ENCODE measurements at regions not wholly inside any gene's neighbourhood (a gene's known extent, or its start where the extent isn't known, plus 50 kb on each side); places are given as distances from the start of the nearest gene placed in this dataset.

- Histone ChIP-seq H4K20me1 (replicated peaks; ENCODE audit: control insufficient read depth, insufficient read depth, low read length) (no peaks in the 10 kb centered on the region), H3K4me2 (ENCODE audit: insufficient read depth, low read length) (no peak overlapping the region), H3K4me1 (replicated peaks in 1 of 2; ENCODE audit: control insufficient read depth in 2 of 2, insufficient read depth in 2 of 2, low read length in 2 of 2) (no peaks in the 10 kb centered on the region), H3K9me3 (replicated peaks; ENCODE audit: control insufficient read depth, insufficient read depth, low read depth, low read length) (no peaks in the 10 kb centered on the region), H3K79me2 (ENCODE audit: control insufficient read depth, insufficient read depth, low read length) (no peaks in the 10 kb centered on the region), H3K27me3 (ENCODE audit: control insufficient read depth in 2 of 2, insufficient read depth in 2 of 2, low read length in 2 of 2) (no peaks in the 10 kb centered on the region), H3K9ac (ENCODE audit: insufficient read depth in 1 of 2, low read depth in 2 of 2, low read length in 2 of 2) (no peak overlapping the region), H3K9me1 (ENCODE audit: control insufficient read depth, insufficient read depth, low read length) (no peaks in the 10 kb centered on the region), H3K4me3 (no peak overlapping the region), H3K36me3 (ENCODE audit: control insufficient read depth, insufficient read depth, low read length) (no peaks in the 10 kb centered on the region), H3K27ac (ENCODE audit: extremely low read depth, low read depth, low read length) (no peak overlapping the region), H2AFZ (ENCODE audit: low read depth, low read length) (no peak overlapping the region)
- DNase-seq (ENCODE audit: extremely low read depth in 1 of 4, low spot score in 3 of 4) (no peak), ATAC-seq (no peak), FAIRE-seq (no peak)
- in situ Hi-C loops (cut with MboI) (no loop called here), intact Hi-C loops (cut with micrococcal nuclease) (no loop called here)
- POLR2A ChIA-PET, result interaction anchor here (0.6 kb wide), 1 partner anchor 42 kb away, joined by 3 read pairs; no protein-coding TSS in a partner anchor
- TF ChIP-seq BRD4 (IDR thresholded peaks at IDR 0.05) (no peak), MCM5 (IDR thresholded peaks at IDR 0.05; ENCODE audit: low read depth) (no peak), KLF10 (CRISPR knock-in tag; IDR thresholded peaks at IDR 0.05) (no peak), BMI1 (IDR thresholded peaks at IDR 0.05; ENCODE audit: low read length) (no peak), ZNF507 (tag; conservative IDR thresholded peaks at IDR 0.05) (no peak)
- WGBS (ENCODE audit: insufficient coverage, low coverage, missing lambda C conversion rate), result 0% methylated on average over 2 of the region's 3 CpGs
- no TSS peak for BruUV-seq (replicated peaks)
- CTCF ChIA-PET (ENCODE audit: low intra/inter-chr PET ratio), result no interaction called here
Observed at GRCh38 chr18:5030636-5031035, 166.4 kb downstream of the AKAIN1 start.

GRCh38 chr18:5029592-5029991 lies 167.5 kb downstream of the AKAIN1 start:
- no peak overlapping the region for H3K9ac ChIP-seq (ENCODE audit: insufficient read depth in 1 of 2, low read depth in 2 of 2, low read length in 2 of 2)
- H3K9me1 ChIP-seq (ENCODE audit: control insufficient read depth, insufficient read depth, low read length), result no peaks in the 10 kb centered on the region
- no peak overlapping the region for H3K4me3 ChIP-seq
- no peak overlapping the region for H3K4me2 ChIP-seq (ENCODE audit: insufficient read depth, low read length)
- no TSS peak for BruUV-seq (replicated peaks)
- DNase-seq (ENCODE audit: extremely low read depth in 1 of 4, low spot score in 3 of 4) (no peak), FAIRE-seq (no peak), ATAC-seq (no peak)
- no peaks in the 10 kb centered on the region for H3K79me2 ChIP-seq (ENCODE audit: control insufficient read depth, insufficient read depth, low read length)
- H3K9me3 ChIP-seq (replicated peaks; ENCODE audit: control insufficient read depth, insufficient read depth, low read depth, low read length), result no peaks in the 10 kb centered on the region
- no peaks in the 10 kb centered on the region for H3K4me1 ChIP-seq (replicated peaks in 1 of 2; ENCODE audit: control insufficient read depth in 2 of 2, insufficient read depth in 2 of 2, low read length in 2 of 2)
- no peaks in the 10 kb centered on the region for H3K27me3 ChIP-seq (ENCODE audit: control insufficient read depth in 2 of 2, insufficient read depth in 2 of 2, low read length in 2 of 2)
- intact Hi-C loops (cut with micrococcal nuclease) (no loop called here), in situ Hi-C loops (cut with MboI) (no loop called here)
- ChIA-PET POLR2A (no interaction called here), CTCF (ENCODE audit: low intra/inter-chr PET ratio) (no interaction called here)
- no peak overlapping the region for H2AFZ ChIP-seq (ENCODE audit: low read depth, low read length)
- H4K20me1 ChIP-seq (replicated peaks; ENCODE audit: control insufficient read depth, insufficient read depth, low read length), result no peaks in the 10 kb centered on the region
- TF ChIP-seq CSDE1 (IDR thresholded peaks at IDR 0.05) (no peak), HNRNPUL1 (IDR thresholded peaks at IDR 0.05; ENCODE audit: low read length) (no peak), E2F5 (CRISPR knock-in tag; IDR thresholded peaks at IDR 0.05) (no peak), HDAC1 (IDR thresholded peaks at IDR 0.05) (no peak), NELFE (IDR thresholded peaks at IDR 0.05; ENCODE audit: insufficient read depth, insufficient read length) (no peak), ZNF507 (tag; conservative IDR thresholded peaks at IDR 0.05) (no peak), ZNF224 (CRISPR knock-in tag; IDR thresholded peaks at IDR 0.05) (no peak)
- TF ChIP-seq, protein P1, sequence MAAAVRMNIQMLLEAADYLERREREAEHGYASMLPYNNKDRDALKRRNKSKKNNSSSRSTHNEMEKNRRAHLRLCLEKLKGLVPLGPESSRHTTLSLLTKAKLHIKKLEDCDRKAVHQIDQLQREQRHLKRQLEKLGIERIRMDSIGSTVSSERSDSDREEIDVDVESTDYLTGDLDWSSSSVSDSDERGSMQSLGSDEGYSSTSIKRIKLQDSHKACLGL (CRISPR knock-in tag; IDR thresholded peaks at IDR 0.05; ENCODE audit: borderline replicate concordance, poor library complexity, severe bottlenecking), result no peak
- TF ChIP-seq, protein P2, sequence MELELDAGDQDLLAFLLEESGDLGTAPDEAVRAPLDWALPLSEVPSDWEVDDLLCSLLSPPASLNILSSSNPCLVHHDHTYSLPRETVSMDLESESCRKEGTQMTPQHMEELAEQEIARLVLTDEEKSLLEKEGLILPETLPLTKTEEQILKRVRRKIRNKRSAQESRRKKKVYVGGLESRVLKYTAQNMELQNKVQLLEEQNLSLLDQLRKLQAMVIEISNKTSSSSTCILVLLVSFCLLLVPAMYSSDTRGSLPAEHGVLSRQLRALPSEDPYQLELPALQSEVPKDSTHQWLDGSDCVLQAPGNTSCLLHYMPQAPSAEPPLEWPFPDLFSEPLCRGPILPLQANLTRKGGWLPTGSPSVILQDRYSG (tag; conservative IDR thresholded peaks at IDR 0.05; ENCODE audit: low read depth), result no peak
- 2% methylated on average over 5 of the region's 5 CpGs for WGBS (ENCODE audit: insufficient coverage, low coverage, missing lambda C conversion rate)
- no peaks in the 10 kb centered on the region for H3K36me3 ChIP-seq (ENCODE audit: control insufficient read depth, insufficient read depth, low read length)
- no peak overlapping the region for H3K27ac ChIP-seq (ENCODE audit: extremely low read depth, low read depth, low read length)
